ENCODE measurements at regions not wholly inside any gene's neighbourhood (a gene's known extent, or its start where the extent isn't known, plus 50 kb on each side); places are given as distances from the start of the nearest gene placed in this dataset.

DNA sequence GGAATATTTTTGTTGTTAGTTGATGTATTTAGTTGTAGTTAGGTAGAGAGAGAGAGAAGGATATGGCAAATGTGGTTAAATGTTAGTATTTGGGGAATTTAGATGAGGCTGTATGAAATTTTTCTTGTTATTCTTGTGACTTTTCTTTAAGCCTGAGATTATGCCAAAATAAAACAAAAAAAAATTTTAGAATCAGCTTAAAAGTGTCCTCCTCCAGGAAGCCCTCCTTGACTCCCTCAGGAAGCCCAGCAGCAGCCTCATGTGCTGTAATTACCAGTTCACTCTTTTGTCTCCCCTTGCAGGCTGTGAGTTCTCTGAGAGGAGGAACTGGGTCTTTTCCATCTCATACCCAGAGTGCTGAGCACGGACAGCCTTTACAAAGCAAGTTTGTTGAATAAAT is 243.5 kb downstream of the TFCP2L1 start:
- DNase-seq, result no peak
- H3K4me1 ChIP-seq, result no peaks in the 10 kb centered on the region
- H3K9me3 ChIP-seq, result no peaks in the 10 kb centered on the region
- no peak overlapping the region for H3K4me3 ChIP-seq
- no peak for TF ChIP-seq POLR2A (IDR thresholded peaks at IDR 0.05)
- TF ChIP-seq, protein P1, sequence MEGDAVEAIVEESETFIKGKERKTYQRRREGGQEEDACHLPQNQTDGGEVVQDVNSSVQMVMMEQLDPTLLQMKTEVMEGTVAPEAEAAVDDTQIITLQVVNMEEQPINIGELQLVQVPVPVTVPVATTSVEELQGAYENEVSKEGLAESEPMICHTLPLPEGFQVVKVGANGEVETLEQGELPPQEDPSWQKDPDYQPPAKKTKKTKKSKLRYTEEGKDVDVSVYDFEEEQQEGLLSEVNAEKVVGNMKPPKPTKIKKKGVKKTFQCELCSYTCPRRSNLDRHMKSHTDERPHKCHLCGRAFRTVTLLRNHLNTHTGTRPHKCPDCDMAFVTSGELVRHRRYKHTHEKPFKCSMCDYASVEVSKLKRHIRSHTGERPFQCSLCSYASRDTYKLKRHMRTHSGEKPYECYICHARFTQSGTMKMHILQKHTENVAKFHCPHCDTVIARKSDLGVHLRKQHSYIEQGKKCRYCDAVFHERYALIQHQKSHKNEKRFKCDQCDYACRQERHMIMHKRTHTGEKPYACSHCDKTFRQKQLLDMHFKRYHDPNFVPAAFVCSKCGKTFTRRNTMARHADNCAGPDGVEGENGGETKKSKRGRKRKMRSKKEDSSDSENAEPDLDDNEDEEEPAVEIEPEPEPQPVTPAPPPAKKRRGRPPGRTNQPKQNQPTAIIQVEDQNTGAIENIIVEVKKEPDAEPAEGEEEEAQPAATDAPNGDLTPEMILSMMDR (IDR thresholded peaks at IDR 0.05), result no peak
- H3K27ac ChIP-seq, result no peak overlapping the region
- intact Hi-C loops (cut with DNase I; ENCODE audit: low total_unique reads), result no loop called here
- no peaks in the 10 kb centered on the region for H3K36me3 ChIP-seq
- H3K27me3 ChIP-seq, result no peaks in the 10 kb centered on the region

DNA sequence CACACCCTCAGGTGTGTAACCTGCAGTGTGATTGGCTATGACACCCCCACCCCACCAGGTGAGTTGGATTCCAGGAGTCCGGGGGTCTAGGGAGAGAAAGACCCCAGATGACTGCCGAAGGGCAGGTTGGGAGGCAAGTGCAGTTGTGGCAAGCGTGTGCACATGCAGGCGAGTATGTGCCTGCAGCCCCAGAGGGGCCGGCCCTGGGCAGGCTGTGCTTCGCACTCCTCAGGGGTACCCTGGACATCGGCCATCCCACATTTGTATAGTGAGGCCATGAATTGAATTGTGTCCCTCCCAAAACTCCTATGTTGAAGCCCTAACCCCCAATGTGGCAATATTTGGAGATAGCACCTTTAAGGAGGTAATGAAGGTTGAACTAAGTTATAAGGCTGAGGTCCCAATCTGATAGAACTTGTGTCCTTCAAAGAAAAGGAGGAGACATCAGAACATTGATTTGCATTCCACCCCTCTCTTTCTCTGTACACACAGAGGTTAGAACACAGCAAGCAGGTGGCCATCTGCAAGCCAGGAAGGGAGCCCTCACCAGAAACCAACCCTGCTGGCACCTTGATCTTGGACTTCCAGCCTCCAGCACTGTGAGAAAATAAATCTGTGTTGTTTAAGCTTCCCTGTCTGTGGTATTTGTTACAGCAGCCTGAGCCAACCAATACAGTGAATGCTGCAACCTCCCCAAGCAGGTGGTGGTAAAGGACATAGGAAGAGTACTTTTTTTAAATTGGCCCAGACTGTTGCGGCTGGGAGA is 241.8 kb downstream of the TFCP2L1 start:
- TF ChIP-seq, protein P1 (IDR thresholded peaks at IDR 0.05), result no peak
- no peak for TF ChIP-seq POLR2A (IDR thresholded peaks at IDR 0.05)
- no peaks in the 10 kb centered on the region for H3K36me3 ChIP-seq
- no peak overlapping the region for H3K4me3 ChIP-seq
- no peaks in the 10 kb centered on the region for H3K27me3 ChIP-seq
- DNase-seq, result no peak
- H3K4me1 ChIP-seq, result no peaks in the 10 kb centered on the region
- H3K9me3 ChIP-seq, result no peaks in the 10 kb centered on the region
- H3K27ac ChIP-seq, result no peak overlapping the region
- intact Hi-C loops (cut with DNase I; ENCODE audit: low total_unique reads), result no loop called here

DNA sequence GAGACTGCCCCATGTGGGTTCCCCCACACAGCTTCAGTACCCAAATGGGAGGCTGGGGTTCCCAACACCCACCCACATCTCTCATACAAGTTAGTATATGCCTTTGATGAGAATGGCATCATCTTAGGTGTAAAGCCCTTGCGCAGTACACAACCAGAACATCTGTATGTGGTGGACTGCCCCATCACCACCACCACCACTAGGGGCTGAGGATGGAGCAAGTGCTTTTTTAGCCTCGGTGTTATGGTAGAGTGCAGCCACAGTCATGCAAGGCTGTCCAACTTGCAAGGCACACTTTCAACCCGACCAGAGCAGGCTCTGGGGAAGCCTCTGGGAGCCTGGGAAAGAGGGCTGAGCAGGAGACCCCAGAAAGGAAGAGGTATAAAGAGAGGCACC is 241.2 kb downstream of the TFCP2L1 start:
- no peak overlapping the region for H3K27ac ChIP-seq
- intact Hi-C loops (cut with DNase I; ENCODE audit: low total_unique reads), result no loop called here
- no peak for TF ChIP-seq POLR2A (IDR thresholded peaks at IDR 0.05)
- TF ChIP-seq, protein P1 (IDR thresholded peaks at IDR 0.05), result no peak
- H3K4me3 ChIP-seq, result no peak overlapping the region
- no peaks in the 10 kb centered on the region for H3K27me3 ChIP-seq
- H3K4me1 ChIP-seq, result no peaks in the 10 kb centered on the region
- no peak for DNase-seq
- no peaks in the 10 kb centered on the region for H3K36me3 ChIP-seq
- H3K9me3 ChIP-seq, result no peaks in the 10 kb centered on the region

DNA sequence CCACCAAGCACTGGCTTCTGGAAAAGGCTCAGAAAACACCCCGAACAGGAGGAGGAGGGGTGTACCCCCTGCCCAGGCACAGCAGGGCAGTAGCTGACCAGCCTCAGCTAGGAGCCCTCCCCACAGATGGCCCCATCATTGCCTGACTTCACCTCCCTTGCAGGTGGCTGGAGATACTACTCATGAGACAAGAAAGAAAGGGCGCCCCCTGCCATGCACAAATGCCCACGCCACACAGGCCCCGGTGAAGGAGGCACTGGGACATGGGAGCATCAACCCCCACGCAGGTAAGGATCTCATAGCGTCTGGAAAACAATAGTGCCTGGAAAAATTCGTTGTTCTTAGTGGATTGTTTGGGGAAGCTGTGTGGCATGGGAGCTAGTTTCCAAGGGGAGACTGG is 240.6 kb downstream of the TFCP2L1 start:
- Histone ChIP-seq H3K27me3 (no peaks in the 10 kb centered on the region), H3K36me3 (no peaks in the 10 kb centered on the region), H3K4me1 (no peaks in the 10 kb centered on the region), H3K9me3 (no peaks in the 10 kb centered on the region), H3K4me3 (no peak overlapping the region), H3K27ac (no peak overlapping the region)
- intact Hi-C loops (cut with DNase I; ENCODE audit: low total_unique reads), result no loop called here
- no peak for DNase-seq
- TF ChIP-seq, protein P1 (IDR thresholded peaks at IDR 0.05), result no peak
- no peak for TF ChIP-seq POLR2A (IDR thresholded peaks at IDR 0.05)

DNA sequence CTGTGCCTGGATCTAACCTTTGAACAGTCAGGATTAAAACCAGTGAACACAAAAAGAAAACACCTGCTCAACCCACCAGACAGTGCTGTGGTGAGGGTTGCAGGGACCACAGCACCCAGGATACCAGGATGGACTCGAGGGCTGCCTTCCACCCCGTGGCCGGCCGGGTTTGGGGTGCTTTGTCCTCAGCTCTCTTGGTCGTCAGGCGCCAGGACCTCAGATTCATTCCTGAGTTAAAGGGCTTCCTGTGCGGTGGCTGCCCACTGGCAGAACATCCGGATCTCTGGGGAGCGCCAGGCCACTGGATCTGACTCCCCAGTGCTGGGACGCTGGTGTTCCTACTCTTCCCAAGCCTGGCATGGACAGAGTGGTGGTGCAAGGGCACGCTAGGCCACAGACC is 239.8 kb downstream of the TFCP2L1 start:
- no peaks in the 10 kb centered on the region for H3K9me3 ChIP-seq
- no peak for TF ChIP-seq POLR2A (IDR thresholded peaks at IDR 0.05)
- TF ChIP-seq, protein P1 (IDR thresholded peaks at IDR 0.05), result no peak
- no peaks in the 10 kb centered on the region for H3K36me3 ChIP-seq
- intact Hi-C loops (cut with DNase I; ENCODE audit: low total_unique reads), result no loop called here
- no peaks in the 10 kb centered on the region for H3K4me1 ChIP-seq
- H3K4me3 ChIP-seq, result no peak overlapping the region
- DNase-seq, result no peak
- H3K27me3 ChIP-seq, result no peaks in the 10 kb centered on the region
- H3K27ac ChIP-seq, result no peak overlapping the region
